Natural killer cell (primary cell): ENCODE measurements at regions not wholly inside any gene's neighbourhood (a gene's known extent, or its start where the extent isn't known, plus 50 kb on each side); places are given as distances from the start of the nearest gene placed in this dataset.

Experiments
- ATAC-seq, 3 donors: fragments of 150-1000 bp in 2 of 3; fragments of 200-7000 bp in 1 of 3; cut with Tn5 transposase; 1 replicate in 1 of 3; 2 replicates in 2 of 3; pipeline ENCODE4 v1.10.0; 2021; ENCODE audit warnings: mild to moderate bottlenecking in 2 of 3, moderate library complexity in 2 of 3
- DNase-seq, 2 donors: peaks; one replicate each; pipeline versions ENCODE4 v3.0.0 to v3.0.0-alpha.2; 2013 to 2021; ENCODE audit warnings: mixed read lengths in 1 of 2
- H3K27ac ChIP-seq: one replicate; pipeline ENCODE4 v1.5.1; 2013; ENCODE audit warnings: mild to moderate bottlenecking, low read length
- H3K27me3 ChIP-seq: one replicate; pipeline ENCODE4 v1.6.1; 2013; ENCODE audit warnings: low read length; ENCODE audit not compliant: control insufficient read depth, insufficient read depth
- H3K36me3 ChIP-seq: one replicate; pipeline ENCODE4 v1.6.1; 2013; ENCODE audit warnings: low read length; ENCODE audit not compliant: control insufficient read depth, insufficient read depth
- H3K4me1 ChIP-seq: one replicate; pipeline ENCODE4 v1.6.1; 2013; ENCODE audit warnings: low read length; ENCODE audit not compliant: control insufficient read depth, insufficient read depth
- H3K4me3 ChIP-seq: one replicate; pipeline ENCODE4 v1.5.1; 2013; ENCODE audit warnings: low read length
- H3K9me3 ChIP-seq: one replicate; pipeline ENCODE4 v1.6.1; 2013; ENCODE audit warnings: low read length; ENCODE audit not compliant: control insufficient read depth, insufficient read depth
- H3K27ac Mint-ChIP-seq, 2 donors: one replicate each; pipeline ENCODE4 v1.8.0; 2022; ENCODE audit warnings: mild to moderate bottlenecking in 2 of 2, mixed read lengths in 2 of 2, moderate library complexity in 1 of 2
- H3K27me3 Mint-ChIP-seq, 2 donors: one replicate each; pipeline ENCODE4 v1.8.0; 2022; ENCODE audit warnings: low read depth in 2 of 2, mixed read lengths in 2 of 2
- H3K36me3 Mint-ChIP-seq: one replicate; pipeline ENCODE4 v1.8.0; 2022; ENCODE audit warnings: mixed read lengths
- H3K4me1 Mint-ChIP-seq, 2 donors: one replicate each; pipeline ENCODE4 v1.8.0; 2022; ENCODE audit warnings: mixed read lengths in 2 of 2
- H3K4me3 Mint-ChIP-seq: one replicate; pipeline ENCODE4 v1.8.0; 2022; ENCODE audit warnings: mild to moderate bottlenecking, moderate library complexity, mixed read lengths
- H3K9me3 Mint-ChIP-seq, 2 donors: one replicate each; pipeline ENCODE4 v1.8.0; 2022; ENCODE audit warnings: mixed read lengths in 2 of 2
- CTCF ChIP-seq: fragments of 200-600 bp; IDR thresholded peaks from one replicate; pipeline ENCODE4 v1.8.0; 2022; ENCODE audit warnings: antibody characterized with exemption
- WGBS: methylation state at CpG from one replicate; pipeline ENCODE4 v1.1.7; 2013; ENCODE audit warnings: missing lambda C conversion rate; ENCODE audit not compliant: insufficient coverage; 5-methylcytosine and 5-hydroxymethylcytosine counted together
- intact Hi-C: fragments of 100-400 bp; cut with micrococcal nuclease; formaldehyde crosslinking; loops from one replicate; pipeline ENCODE4 v1.14.2; 2022

- no peaks in the 10 kb centered on the region for H3K4me1 ChIP-seq
- Mint-ChIP-seq H3K27ac (no peak overlapping the region), H3K27me3 (no peaks in the 10 kb centered on the region), H3K4me1 (no peaks in the 10 kb centered on the region), H3K9me3 (peaks cover 3 to 11% of the 10 kb centered on the region in 2 donors), H3K4me3 (no peak overlapping the region), H3K36me3 (no peaks in the 10 kb centered on the region)
- no peak for DNase-seq
- 85% methylated on average over 4 of the region's 5 CpGs for WGBS
- no peak overlapping the region for H3K27ac ChIP-seq
- H3K27me3 ChIP-seq = no peaks in the 10 kb centered on the region
- no peak overlapping the region for H3K4me3 ChIP-seq
- intact Hi-C loops = no loop called here
- TF ChIP-seq CTCF = no peak
- ATAC-seq = no peak
- no peaks in the 10 kb centered on the region for H3K9me3 ChIP-seq
- no peaks in the 10 kb centered on the region for H3K36me3 ChIP-seq
Observed at GRCh38 chr2:226207671-226208070, 591.9 kb downstream of the IRS1 start.

- no peaks in the 10 kb centered on the region for H3K4me1 ChIP-seq
- no peaks in the 10 kb centered on the region for H3K36me3 ChIP-seq
- 80% methylated on average over 2 of the region's 2 CpGs for WGBS
- DNase-seq (no peak), ATAC-seq (no peak)
- Mint-ChIP-seq H3K4me1 (no peaks in the 10 kb centered on the region), H3K27me3 (no peaks in the 10 kb centered on the region), H3K36me3 (no peaks in the 10 kb centered on the region), H3K27ac (no peak overlapping the region), H3K4me3 (no peak overlapping the region), H3K9me3 (peaks cover 4 to 8% of the 10 kb centered on the region in 2 donors)
- H3K27ac ChIP-seq = no peak overlapping the region
- H3K9me3 ChIP-seq = no peaks in the 10 kb centered on the region
- intact Hi-C loops = no loop called here
- no peak overlapping the region for H3K4me3 ChIP-seq
- no peaks in the 10 kb centered on the region for H3K27me3 ChIP-seq
- no peak for TF ChIP-seq CTCF
Observed at GRCh38 chr2:226199555-226199954, 600.1 kb downstream of the IRS1 start.

- H3K9me3 Mint-ChIP-seq = peaks cover 4 to 8% of the 10 kb centered on the region in 2 donors
- intact Hi-C loops = no loop called here
- Histone ChIP-seq H3K9me3 (no peaks in the 10 kb centered on the region), H3K27me3 (no peaks in the 10 kb centered on the region), H3K36me3 (no peaks in the 10 kb centered on the region), H3K4me1 (no peaks in the 10 kb centered on the region), H3K27ac (no peak overlapping the region), H3K4me3 (no peak overlapping the region)
- H3K27me3 Mint-ChIP-seq = no peaks in the 10 kb centered on the region
- ATAC-seq (no peak), DNase-seq (no peak)
- 82% methylated on average over 4 of the region's 4 CpGs for WGBS
- no peaks in the 10 kb centered on the region for H3K4me1 Mint-ChIP-seq
- TF ChIP-seq CTCF = no peak
- H3K4me3 Mint-ChIP-seq = no peak overlapping the region
- no peak overlapping the region for H3K27ac Mint-ChIP-seq
- H3K36me3 Mint-ChIP-seq = no peaks in the 10 kb centered on the region
Observed at GRCh38 chr2:226198956-226199355, 600.7 kb downstream of the IRS1 start.

DNA sequence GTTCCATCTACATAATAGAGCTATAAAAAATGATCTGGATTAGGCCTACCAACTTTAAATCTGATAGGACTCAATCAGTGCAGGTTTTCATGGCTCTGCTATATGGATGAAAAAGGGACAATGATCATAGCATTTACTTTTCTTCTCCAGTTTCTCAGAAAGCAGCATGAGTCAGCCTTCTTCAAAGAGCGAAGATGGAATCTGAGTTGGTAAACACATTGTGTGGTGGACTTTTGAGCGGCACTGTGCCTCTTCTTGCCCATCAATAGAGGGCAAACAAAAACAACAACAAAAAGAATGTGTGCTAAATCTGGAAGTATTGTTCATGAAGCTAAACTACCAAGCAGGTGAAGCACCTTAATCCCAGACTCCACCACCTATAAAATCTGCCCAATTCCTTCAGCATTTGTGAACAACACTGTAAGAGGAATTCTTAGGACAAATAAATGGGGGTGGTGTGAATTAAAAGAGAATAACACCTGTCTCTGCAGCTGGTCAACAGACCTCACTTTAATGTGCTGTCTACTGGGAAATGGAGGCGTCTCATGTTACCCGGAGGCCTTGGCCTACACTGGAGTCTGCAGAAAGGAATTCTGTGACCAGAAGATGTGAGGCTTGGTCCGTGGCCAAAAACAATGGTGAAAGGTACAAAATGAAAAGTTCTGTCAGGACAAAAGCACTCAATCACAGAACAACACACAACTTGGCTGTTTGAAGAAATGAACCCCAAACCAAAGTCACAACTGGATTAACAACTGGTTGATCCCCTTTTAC is 609.0 kb downstream of the IRS1 start:
- Mint-ChIP-seq H3K27ac (no peak overlapping the region), H3K4me3 (no peak overlapping the region), H3K4me1 (no peaks in the 10 kb centered on the region), H3K9me3 (peaks cover 7 to 13% of the 10 kb centered on the region in 2 donors), H3K27me3 (no peaks in the 10 kb centered on the region), H3K36me3 (no peaks in the 10 kb centered on the region)
- Histone ChIP-seq H3K4me3 (no peak overlapping the region), H3K27me3 (no peaks in the 10 kb centered on the region), H3K4me1 (no peaks in the 10 kb centered on the region), H3K9me3 (no peaks in the 10 kb centered on the region), H3K27ac (no peak overlapping the region), H3K36me3 (no peaks in the 10 kb centered on the region)
- intact Hi-C loops = no loop called here
- TF ChIP-seq CTCF = no peak
- DNase-seq (no peak), ATAC-seq (no peak)
- 87% methylated on average over 5 of the region's 5 CpGs for WGBS
